Trophoblast cell (in vitro differentiated cells and primary cell): ENCODE measurements at regions not wholly inside any gene's neighbourhood (a gene's known extent, or its start where the extent isn't known, plus 50 kb on each side); places are given as distances from the start of the nearest gene placed in this dataset.
A peak's percentile ranks its signal among the peaks of the same experiment; 100 is the strongest.
"Not testable (repeated sequence)": the region's sequence is repeated elsewhere in the genome, so short reads cannot be mapped to it uniquely, and the experiment has no call there.

ENCODE experiments used
- DNase-seq, 2 donors: peaks; one replicate each; pipeline ENCODE4 v3.0.0-alpha.2; 2016
- H2AFZ ChIP-seq: 2 replicates; pipeline ENCODE4 v1.6.1; 2013; ENCODE audit warnings: low read length, moderate library complexity, mild to moderate bottlenecking; ENCODE audit not compliant: insufficient read depth, poor library complexity
- H2AK5ac ChIP-seq: 2 replicates; pipeline ENCODE4 v1.6.1; 2013; ENCODE audit warnings: mild to moderate bottlenecking, low read length
- H2BK120ac ChIP-seq: 2 replicates; pipeline ENCODE4 v1.6.1; 2013; ENCODE audit warnings: low read length, mild to moderate bottlenecking, moderate library complexity; ENCODE audit not compliant: insufficient read depth, poor library complexity
- H2BK12ac ChIP-seq: 2 replicates; pipeline ENCODE4 v1.6.1; 2013; ENCODE audit warnings: mild to moderate bottlenecking, low read length, moderate library complexity
- H2BK5ac ChIP-seq: 2 replicates; pipeline ENCODE4 v1.6.1; 2013; ENCODE audit warnings: low read length, low read depth, moderate library complexity, mild to moderate bottlenecking; ENCODE audit not compliant: poor library complexity
- H3K14ac ChIP-seq: 2 replicates; pipeline ENCODE4 v1.6.1; 2013; ENCODE audit warnings: mild to moderate bottlenecking, low read length
- H3K18ac ChIP-seq: 2 replicates; pipeline ENCODE4 v1.6.1; 2013; ENCODE audit warnings: mild to moderate bottlenecking, low read length
- H3K23ac ChIP-seq: 2 replicates; pipeline ENCODE4 v1.6.1; 2013; ENCODE audit warnings: low read length
- H3K27ac ChIP-seq: 2 replicates; pipeline ENCODE4 v1.5.1; 2013; ENCODE audit warnings: low read depth, mild to moderate bottlenecking, inconsistent platforms, low read length, moderate library complexity
- H3K27me3 ChIP-seq: 2 replicates; pipeline ENCODE4 v1.6.1; 2013; ENCODE audit warnings: inconsistent platforms, mild to moderate bottlenecking, low read length, moderate library complexity; ENCODE audit not compliant: insufficient read depth
- H3K36me3 ChIP-seq, 2 experiments: 1 replicate in 1 of 2; 2 replicates in 1 of 2; pipeline ENCODE4 v1.6.1; 2013; ENCODE audit warnings: low read length in 2 of 2, mild to moderate bottlenecking in 2 of 2, moderate library complexity in 1 of 2; ENCODE audit not compliant: insufficient read depth in 2 of 2, control insufficient read depth in 1 of 2
- H3K4ac ChIP-seq: 2 replicates; pipeline ENCODE4 v1.6.1; 2013; ENCODE audit warnings: low read depth, mild to moderate bottlenecking, low read length, moderate library complexity
- H3K4me1 ChIP-seq, 2 experiments: 1 replicate in 1 of 2; 2 replicates in 1 of 2; pipeline ENCODE4 v1.6.1; 2013; ENCODE audit warnings: low read length in 2 of 2, mild to moderate bottlenecking in 2 of 2, moderate library complexity in 1 of 2; ENCODE audit not compliant: insufficient read depth in 2 of 2, control insufficient read depth in 1 of 2
- H3K4me2 ChIP-seq: 2 replicates; pipeline ENCODE4 v1.6.1; 2013; ENCODE audit warnings: inconsistent platforms, mild to moderate bottlenecking, low read length, moderate library complexity
- H3K4me3 ChIP-seq: 2 replicates; pipeline ENCODE4 v1.5.1; 2013; ENCODE audit warnings: mild to moderate bottlenecking, low read depth, low read length, inconsistent platforms
- H3K79me1 ChIP-seq: one replicate; pipeline ENCODE4 v1.6.1; 2013; ENCODE audit warnings: low read length
- H3K79me2 ChIP-seq: 2 replicates; pipeline ENCODE4 v1.6.1; 2013; ENCODE audit warnings: low read length, mild to moderate bottlenecking; ENCODE audit not compliant: control insufficient read depth, insufficient read depth, poor library complexity
- H3K9ac ChIP-seq: 2 replicates; pipeline ENCODE4 v1.6.1; 2013; ENCODE audit warnings: mild to moderate bottlenecking, low read length
- H3K9me3 ChIP-seq: 2 replicates; pipeline ENCODE4 v1.6.1; 2013; ENCODE audit warnings: low read depth, mild to moderate bottlenecking, control low read depth, inconsistent platforms, low read length; ENCODE audit not compliant: insufficient read depth
- H4K12ac ChIP-seq: 2 replicates; pipeline ENCODE4 v1.6.1; 2013; ENCODE audit warnings: low read depth, mild to moderate bottlenecking, low read length, moderate library complexity
- H4K8ac ChIP-seq: 2 replicates; pipeline ENCODE4 v1.6.1; 2013; ENCODE audit warnings: low read depth, mild to moderate bottlenecking, low read length, moderate library complexity
- H4K91ac ChIP-seq: one replicate; pipeline ENCODE4 v1.6.1; 2013; ENCODE audit warnings: low read depth, mild to moderate bottlenecking, low read length, moderate library complexity
- WGBS: extraction: QIAGEN DNeasy Blood & Tissue Kit; methylation state at CpG from one replicate; pipeline ENCODE4 v1.1.7; 2013; ENCODE audit warnings: missing lambda C conversion rate; ENCODE audit not compliant: insufficient read length, insufficient coverage; ENCODE audit errors: extremely low coverage; 5-methylcytosine and 5-hydroxymethylcytosine counted together

GRCh38 chr2:113374857-113375256, 62.6 kb upstream of the ZNG1B start:
- H3K23ac ChIP-seq, H3K4me3 ChIP-seq, H3K36me3 ChIP-seq, H2BK12ac ChIP-seq, H3K18ac ChIP-seq, H2AK5ac ChIP-seq, H2AFZ ChIP-seq, H3K14ac ChIP-seq, H3K79me2 ChIP-seq, H3K4me1 ChIP-seq, H4K91ac ChIP-seq, H3K4ac ChIP-seq, H2BK120ac ChIP-seq, H4K8ac ChIP-seq, H3K9me3 ChIP-seq, H3K4me2 ChIP-seq, H4K12ac ChIP-seq, H2BK5ac ChIP-seq, H3K79me1 ChIP-seq, H3K9ac ChIP-seq, H3K27ac ChIP-seq, H3K27me3 ChIP-seq: not testable (repeated sequence)
- DNase-seq, result peak in 1 of 2 donors; percentile 28
- no CpG with 5 or more reads among the region's 4 CpGs for WGBS

GRCh38 chr2:113372258-113372834, 65.1 kb upstream of the ZNG1B start:
- not testable (repeated sequence) for H3K36me3 ChIP-seq, H3K9ac ChIP-seq, H3K18ac ChIP-seq, H3K23ac ChIP-seq, H2BK120ac ChIP-seq, H3K4me1 ChIP-seq, H4K12ac ChIP-seq, H3K14ac ChIP-seq, H3K79me1 ChIP-seq, H3K4ac ChIP-seq, H3K4me2 ChIP-seq, H4K91ac ChIP-seq, H3K9me3 ChIP-seq, H3K27me3 ChIP-seq, H2BK12ac ChIP-seq, H3K4me3 ChIP-seq, H4K8ac ChIP-seq, H3K79me2 ChIP-seq, H2BK5ac ChIP-seq, H2AK5ac ChIP-seq, H3K27ac ChIP-seq, H2AFZ ChIP-seq
- no CpG with 5 or more reads among the region's 14 CpGs for WGBS
- peak in 1 of 2 donors; percentile 1 for DNase-seq

GRCh38 chr2:113370478-113371091, 66.9 kb upstream of the ZNG1B start:
- Histone ChIP-seq H4K8ac (no peak overlapping the region), H3K79me2 (no peaks in the 10 kb centered on the region), H2AFZ (no peak overlapping the region), H4K12ac (no peak overlapping the region), H3K4me3 (no peak overlapping the region), H3K9ac (no peak overlapping the region), H3K4me1 (no peaks in the 10 kb centered on the region), H4K91ac (no peak overlapping the region), H2BK120ac (no peak overlapping the region), H2BK12ac (no peak overlapping the region), H3K9me3 (no peaks in the 10 kb centered on the region), H3K27me3 (no peaks in the 10 kb centered on the region), H3K4ac (no peak overlapping the region), H3K18ac (no peak overlapping the region), H3K14ac (no peak overlapping the region), H3K36me3 (no peaks in the 10 kb centered on the region), H2BK5ac (no peak overlapping the region), H2AK5ac (no peak overlapping the region), H3K27ac (no peak overlapping the region), H3K79me1 (no peaks in the 10 kb centered on the region), H3K4me2 (no peak overlapping the region), H3K23ac (no peak overlapping the region)
- no CpG with 5 or more reads among the region's 9 CpGs for WGBS
- DNase-seq, result peak; percentile 60 to 84

GRCh38 chr2:113370030-113370429, 67.5 kb upstream of the ZNG1B start:
- Histone ChIP-seq H4K12ac (no peak overlapping the region), H3K9me3 (no peaks in the 10 kb centered on the region), H4K8ac (no peak overlapping the region), H2BK5ac (no peak overlapping the region), H3K79me2 (no peaks in the 10 kb centered on the region), H2AFZ (no peak overlapping the region), H3K36me3 (no peaks in the 10 kb centered on the region), H3K4me2 (no peak overlapping the region), H3K27me3 (no peaks in the 10 kb centered on the region), H3K27ac (no peak overlapping the region), H3K9ac (no peak overlapping the region), H4K91ac (no peak overlapping the region), H3K23ac (no peak overlapping the region), H2AK5ac (no peak overlapping the region), H2BK12ac (no peak overlapping the region), H3K18ac (no peak overlapping the region), H3K79me1 (no peaks in the 10 kb centered on the region), H3K4me3 (no peak overlapping the region), H3K4me1 (no peaks in the 10 kb centered on the region), H2BK120ac (no peak overlapping the region), H3K4ac (no peak overlapping the region), H3K14ac (no peak overlapping the region)
- WGBS, result no CpG with 5 or more reads among the region's 5 CpGs
- DNase-seq, result no peak
